DND-41 (cell line): ENCODE measurements at regions not wholly inside any gene's neighbourhood (a gene's known extent, or its start where the extent isn't known, plus 50 kb on each side); places are given as distances from the start of the nearest gene placed in this dataset.

ENCODE experiments used
- ATAC-seq: fragments of 200-7000 bp; cut with Tn5 transposase; 3 replicates; pipeline ENCODE4 v1.9.1; 2021; ENCODE audit warnings: low read depth; ENCODE audit not compliant: insufficient read depth
- DNase-seq: peaks from one replicate; pipeline ENCODE4 v3.0.0-alpha.2; 2020
- H2AFZ ChIP-seq: 2 replicates; pipeline ENCODE4 v1.6.0; 2012; ENCODE audit warnings: low read depth, low read length
- H3K27ac ChIP-seq: 2 replicates; pipeline ENCODE4 v1.5.1; 2012; ENCODE audit warnings: low read length, inconsistent platforms
- H3K27me3 ChIP-seq: fragments of 200-600 bp; sonication (generic); 2 replicates; pipeline ENCODE4 v1.6.0; 2012; ENCODE audit warnings: low read length, mild to moderate bottlenecking, inconsistent platforms; ENCODE audit not compliant: insufficient read depth, poor library complexity
- H3K36me3 ChIP-seq: 2 replicates; pipeline ENCODE4 v1.5.1; 2012; ENCODE audit warnings: low read length, inconsistent platforms; ENCODE audit not compliant: insufficient read depth
- H3K4me1 ChIP-seq: 2 replicates; pipeline ENCODE4 v1.5.1; 2012; ENCODE audit warnings: mild to moderate bottlenecking, low read length; ENCODE audit not compliant: insufficient read depth
- H3K4me2 ChIP-seq: 2 replicates; pipeline ENCODE4 v1.6.0; 2012; ENCODE audit warnings: mild to moderate bottlenecking, moderate library complexity, low read length, inconsistent platforms; ENCODE audit not compliant: insufficient read depth
- H3K4me3 ChIP-seq, 2 experiments: fragments of 200-600 bp in 1 of 2; shearing (Covaris generic) in 1 of 2; 2 replicates each; pipeline ENCODE4 v1.5.1; 2012 to 2016; ENCODE audit warnings: inconsistent platforms in 2 of 2, low read length in 2 of 2, mild to moderate bottlenecking in 2 of 2, low read depth in 1 of 2, moderate library complexity in 1 of 2
- H3K79me2 ChIP-seq: 2 replicates; pipeline ENCODE4 v1.6.0; 2012; ENCODE audit warnings: low read length, inconsistent platforms; ENCODE audit not compliant: insufficient read depth
- H3K9ac ChIP-seq: 2 replicates; pipeline ENCODE4 v1.6.0; 2012; ENCODE audit warnings: low read depth, mild to moderate bottlenecking, inconsistent platforms, low read length, moderate library complexity
- H3K9me3 ChIP-seq: 2 replicates; pipeline ENCODE4 v1.5.1; 2012; ENCODE audit warnings: low read length, moderate library complexity, mild to moderate bottlenecking, inconsistent platforms; ENCODE audit not compliant: insufficient read depth, severe bottlenecking
- H4K20me1 ChIP-seq: 2 replicates; pipeline ENCODE4 v1.6.0; 2012; ENCODE audit warnings: low read length; ENCODE audit not compliant: insufficient read depth
- EZH2 ChIP-seq: IDR thresholded peaks from 3 replicates; pipeline ENCODE4 v1.6.1; 2012; ENCODE audit warnings: borderline replicate concordance, low read depth, mild to moderate bottlenecking, moderate library complexity, low read length, inconsistent platforms; ENCODE audit not compliant: severe bottlenecking
- TF ChIP-seq, protein P1 (sequence below): IDR thresholded peaks from 2 replicates; pipeline ENCODE4 v1.5.1; 2012; ENCODE audit warnings: borderline replicate concordance, low read length, moderate library complexity, mild to moderate bottlenecking; ENCODE audit not compliant: poor library complexity, severe bottlenecking; ENCODE audit errors: extremely low read depth

- Histone ChIP-seq H3K79me2 (no peaks in the 10 kb centered on the region), H3K27ac (no peak overlapping the region), H4K20me1 (no peaks in the 10 kb centered on the region), H3K4me3 (no peak overlapping the region), H3K27me3 (no peaks in the 10 kb centered on the region), H3K9ac (no peak overlapping the region), H3K9me3 (no peaks in the 10 kb centered on the region), H2AFZ (no peak overlapping the region), H3K36me3 (no peaks in the 10 kb centered on the region), H3K4me1 (no peaks in the 10 kb centered on the region), H3K4me2 (no peak overlapping the region)
- ATAC-seq, result no peak
- no peak for TF ChIP-seq EZH2
- TF ChIP-seq, protein P1, sequence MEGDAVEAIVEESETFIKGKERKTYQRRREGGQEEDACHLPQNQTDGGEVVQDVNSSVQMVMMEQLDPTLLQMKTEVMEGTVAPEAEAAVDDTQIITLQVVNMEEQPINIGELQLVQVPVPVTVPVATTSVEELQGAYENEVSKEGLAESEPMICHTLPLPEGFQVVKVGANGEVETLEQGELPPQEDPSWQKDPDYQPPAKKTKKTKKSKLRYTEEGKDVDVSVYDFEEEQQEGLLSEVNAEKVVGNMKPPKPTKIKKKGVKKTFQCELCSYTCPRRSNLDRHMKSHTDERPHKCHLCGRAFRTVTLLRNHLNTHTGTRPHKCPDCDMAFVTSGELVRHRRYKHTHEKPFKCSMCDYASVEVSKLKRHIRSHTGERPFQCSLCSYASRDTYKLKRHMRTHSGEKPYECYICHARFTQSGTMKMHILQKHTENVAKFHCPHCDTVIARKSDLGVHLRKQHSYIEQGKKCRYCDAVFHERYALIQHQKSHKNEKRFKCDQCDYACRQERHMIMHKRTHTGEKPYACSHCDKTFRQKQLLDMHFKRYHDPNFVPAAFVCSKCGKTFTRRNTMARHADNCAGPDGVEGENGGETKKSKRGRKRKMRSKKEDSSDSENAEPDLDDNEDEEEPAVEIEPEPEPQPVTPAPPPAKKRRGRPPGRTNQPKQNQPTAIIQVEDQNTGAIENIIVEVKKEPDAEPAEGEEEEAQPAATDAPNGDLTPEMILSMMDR, result no peak
- DNase-seq, result no peak
Observed at GRCh38 chr10:106309376-106309775, 855.1 kb downstream of the SORCS1 start.

- TF ChIP-seq EZH2, result no peak
- TF ChIP-seq, protein P1, result no peak
- Histone ChIP-seq H3K9me3 (no peaks in the 10 kb centered on the region), H3K79me2 (no peaks in the 10 kb centered on the region), H4K20me1 (no peaks in the 10 kb centered on the region), H3K4me3 (no peak overlapping the region), H3K4me2 (no peak overlapping the region), H3K36me3 (no peaks in the 10 kb centered on the region), H3K4me1 (no peaks in the 10 kb centered on the region), H3K9ac (no peak overlapping the region), H2AFZ (no peak overlapping the region), H3K27me3 (no peaks in the 10 kb centered on the region), H3K27ac (no peak overlapping the region)
- ATAC-seq, result no peak
- DNase-seq, result no peak
Observed at GRCh38 chr10:106308284-106308683, 856.2 kb downstream of the SORCS1 start.

GRCh38 chr10:106304056-106304455 is 860.5 kb downstream of the SORCS1 start:
- ATAC-seq (no peak), DNase-seq (no peak)
- TF ChIP-seq EZH2, result no peak
- TF ChIP-seq, protein P1, result no peak
- H3K9me3 ChIP-seq, result no peaks in the 10 kb centered on the region
- no peaks in the 10 kb centered on the region for H3K4me1 ChIP-seq
- no peak overlapping the region for H2AFZ ChIP-seq
- no peak overlapping the region for H3K9ac ChIP-seq
- no peak overlapping the region for H3K4me3 ChIP-seq
- no peak overlapping the region for H3K4me2 ChIP-seq
- H4K20me1 ChIP-seq, result no peaks in the 10 kb centered on the region
- H3K27me3 ChIP-seq, result no peaks in the 10 kb centered on the region
- H3K27ac ChIP-seq, result no peak overlapping the region
- no peaks in the 10 kb centered on the region for H3K79me2 ChIP-seq
- H3K36me3 ChIP-seq, result no peaks in the 10 kb centered on the region

- DNase-seq (no peak), ATAC-seq (no peak)
- Histone ChIP-seq H3K4me1 (no peaks in the 10 kb centered on the region), H3K36me3 (no peaks in the 10 kb centered on the region), H3K9me3 (no peaks in the 10 kb centered on the region), H3K79me2 (no peaks in the 10 kb centered on the region), H3K27me3 (no peaks in the 10 kb centered on the region), H2AFZ (no peak overlapping the region), H4K20me1 (no peaks in the 10 kb centered on the region), H3K27ac (no peak overlapping the region), H3K9ac (no peak overlapping the region), H3K4me2 (no peak overlapping the region), H3K4me3 (no peak overlapping the region)
- TF ChIP-seq, protein P1, result no peak
- TF ChIP-seq EZH2, result no peak
Observed at GRCh38 chr10:106302961-106303360, 861.5 kb downstream of the SORCS1 start.
